Kidney capillary endothelial cell (primary cell): ENCODE measurements at regions not wholly inside any gene's neighbourhood (a gene's known extent, or its start where the extent isn't known, plus 50 kb on each side); places are given as distances from the start of the nearest gene placed in this dataset.
"Not testable (repeated sequence)": the region's sequence is repeated elsewhere in the genome, so short reads cannot be mapped to it uniquely, and the experiment has no call there.

Source experiments
- DNase-seq: peaks from one replicate; pipeline ENCODE4 v3.0.0-alpha.2; 2018; ENCODE audit warnings: low spot score

GRCh38 chr9:82052081-82052480, 63.5 kb downstream of the SPATA31D1 start:
- no peak for DNase-seq

- DNase-seq, result no peak
Measured at GRCh38 chr9:82054264-82055015, 65.9 kb downstream of the SPATA31D1 start.

GRCh38 chr9:82057805-82058204, 69.2 kb downstream of the SPATA31D1 start:
- DNase-seq, result no peak

DNA sequence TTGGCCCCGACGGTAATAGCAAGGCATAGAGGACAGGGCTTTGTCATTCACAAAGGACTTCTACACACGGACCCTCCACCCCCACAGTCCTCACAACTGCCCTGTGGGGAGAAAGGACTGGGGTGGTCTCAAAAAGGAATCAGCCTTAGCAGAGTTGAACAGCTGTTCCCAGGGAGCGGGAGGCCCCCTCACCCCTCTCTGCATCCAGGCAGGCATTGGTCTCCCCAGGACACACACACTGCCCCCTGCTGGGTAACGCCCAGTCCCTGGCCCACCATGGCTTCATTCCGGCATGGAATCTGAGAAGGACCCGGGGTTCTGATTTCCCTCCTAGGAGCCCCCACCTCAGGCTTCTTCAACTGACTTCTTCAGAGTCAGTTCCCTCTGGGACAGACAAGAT, 73.2 kb downstream of the SPATA31D1 start:
- DNase-seq, result not testable (repeated sequence)

GRCh38 chr9:82062245-82062644, 73.7 kb downstream of the SPATA31D1 start:
- DNase-seq, result no peak

DNA sequence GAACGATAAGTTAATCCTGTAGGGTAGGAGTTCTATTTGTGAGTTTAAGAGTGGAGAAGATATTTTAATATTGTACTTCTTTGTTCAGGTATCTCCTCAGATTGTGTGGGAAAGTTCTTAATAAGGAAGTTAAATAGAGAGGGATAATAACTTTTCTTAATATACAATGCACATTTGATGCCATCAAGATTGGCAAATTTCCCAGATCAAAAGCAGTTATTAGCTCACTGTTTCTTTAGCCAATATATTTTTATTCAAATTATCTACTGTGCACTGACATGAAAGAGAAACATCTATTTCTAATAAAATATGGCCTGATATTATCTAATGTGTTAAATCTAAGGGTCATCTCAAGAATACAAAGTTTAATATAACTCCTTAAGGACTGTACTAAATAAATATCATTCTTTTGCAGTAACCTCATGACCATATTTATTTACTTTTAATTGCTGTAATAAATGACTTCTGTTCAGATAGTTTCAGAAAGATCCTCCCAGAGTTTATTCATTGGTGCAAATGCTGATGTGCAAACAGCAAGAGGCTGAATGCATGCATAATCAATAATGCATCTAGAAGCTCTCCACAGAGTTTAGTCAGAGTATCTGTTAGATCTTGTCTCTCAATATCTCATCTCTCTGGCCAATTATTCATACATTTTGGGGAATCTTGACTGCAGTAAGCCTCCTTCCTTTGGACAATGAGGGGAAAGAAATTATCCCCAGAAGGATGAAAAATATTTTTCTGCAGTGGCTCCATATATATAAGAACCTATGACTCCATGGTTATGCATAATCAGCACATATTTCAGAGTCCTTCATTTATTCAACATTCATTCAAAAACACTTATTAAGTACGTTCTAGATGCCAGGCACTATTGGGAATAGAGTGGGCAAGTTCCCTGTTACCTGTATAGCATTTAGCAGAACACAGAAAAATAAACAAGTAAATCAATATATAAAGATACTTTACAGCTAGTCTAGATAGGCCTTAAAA, 85.3 kb downstream of the SPATA31D1 start:
- DNase-seq, result no peak

DNA sequence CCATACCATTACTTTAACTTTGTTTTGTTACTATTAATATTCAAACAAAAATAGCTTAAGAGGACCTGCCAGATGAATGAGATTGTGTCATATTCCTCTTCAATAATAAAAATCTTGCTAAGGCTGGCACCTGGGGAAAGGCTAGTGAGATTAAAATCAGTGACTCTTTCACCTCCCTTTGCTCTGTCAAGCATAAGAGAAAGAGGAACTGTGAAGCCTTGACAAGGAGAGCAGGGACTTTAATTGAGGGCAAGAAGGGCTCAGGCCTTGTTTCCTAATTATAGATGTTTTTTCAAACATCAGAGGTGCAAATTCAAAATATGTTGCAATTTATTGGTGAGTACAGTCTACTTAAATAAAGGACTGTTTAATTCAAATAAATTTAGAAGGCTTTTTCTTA, 91.7 kb downstream of the SPATA31D1 start:
- DNase-seq, result no peak

DNA sequence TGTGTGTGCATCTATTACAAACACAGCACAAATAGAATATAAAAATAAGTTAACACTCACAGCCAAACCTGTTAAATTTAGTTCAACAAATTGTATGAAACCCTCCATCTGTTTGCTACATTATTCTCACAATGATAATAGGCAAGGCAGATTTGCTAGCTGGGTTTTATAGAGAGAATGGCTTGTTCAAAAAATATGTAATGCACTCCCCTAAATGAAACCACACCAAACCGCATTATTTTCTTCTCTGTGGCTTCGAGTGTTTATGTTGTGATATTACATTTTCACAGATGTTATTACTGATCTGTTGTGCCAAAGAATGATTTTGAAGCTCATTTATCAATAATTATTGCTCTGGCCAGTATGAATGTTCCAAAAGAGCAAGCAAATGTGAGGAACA, 92.9 kb downstream of the SPATA31D1 start:
- no peak for DNase-seq

GRCh38 chr9:82082563-82082962, 94.0 kb downstream of the SPATA31D1 start:
- no peak for DNase-seq

DNA sequence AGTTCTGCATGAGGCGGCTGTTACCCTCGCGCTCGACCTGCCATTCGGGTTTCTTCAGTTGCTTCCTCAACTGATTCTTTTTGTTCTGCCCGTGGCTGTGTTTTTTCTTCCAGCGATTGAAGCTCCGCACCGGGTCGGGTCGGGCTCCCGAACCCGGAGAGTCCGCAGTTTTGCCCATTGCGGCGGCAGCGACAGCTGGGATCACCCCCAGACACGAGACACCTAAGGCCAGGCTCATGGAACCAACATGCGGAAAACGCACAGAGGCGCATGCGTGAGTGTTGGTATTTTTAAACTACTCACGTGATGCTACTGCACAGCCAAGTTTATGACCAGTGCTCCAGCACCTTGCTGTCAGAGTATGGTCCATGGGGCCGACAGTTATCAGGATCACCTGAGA, 100.0 kb downstream of the SPATA31D1 start:
- DNase-seq, result no peak

- no peak for DNase-seq
Measured at GRCh38 chr9:82090046-82090445, 101.5 kb downstream of the SPATA31D1 start.

DNA sequence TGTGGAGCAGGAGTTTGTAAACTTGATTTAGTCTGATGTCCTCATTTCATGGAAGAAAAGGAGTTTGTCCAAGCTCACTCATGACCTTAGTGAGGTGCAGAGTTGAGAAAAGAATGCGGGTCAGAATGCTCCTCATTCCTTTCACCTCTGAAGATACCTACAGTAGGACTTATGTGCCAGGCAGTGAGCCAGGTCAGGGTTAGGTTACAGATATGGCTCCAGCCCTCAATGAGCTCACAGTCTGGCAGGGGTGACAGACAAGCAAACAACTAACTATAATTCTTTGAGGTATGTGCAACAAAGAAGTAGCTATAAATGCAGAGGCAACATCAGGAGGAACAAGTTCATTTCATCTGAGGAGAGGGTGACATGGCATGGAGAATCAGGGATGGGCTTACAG, 102.5 kb downstream of the SPATA31D1 start:
- no peak for DNase-seq

DNA sequence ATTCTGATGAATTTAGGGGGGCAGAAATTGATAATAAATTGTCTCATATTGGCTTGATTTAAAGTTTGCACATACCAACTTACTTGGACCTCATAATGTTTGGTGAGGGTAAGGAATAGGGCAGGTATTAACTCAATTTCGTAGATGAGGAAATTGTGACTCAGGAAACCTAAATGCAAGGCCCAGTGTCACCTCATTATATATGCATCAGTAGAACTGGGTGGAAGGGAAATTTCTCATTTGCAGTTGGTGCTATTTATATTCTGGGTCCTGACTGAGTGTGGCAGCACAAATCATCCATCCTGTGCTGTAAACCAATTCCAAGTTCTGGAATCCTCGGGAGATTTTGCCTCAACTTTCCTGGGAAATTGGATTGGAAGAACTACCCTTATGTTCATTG, 103.0 kb downstream of the SPATA31D1 start:
- DNase-seq, result no peak

DNA sequence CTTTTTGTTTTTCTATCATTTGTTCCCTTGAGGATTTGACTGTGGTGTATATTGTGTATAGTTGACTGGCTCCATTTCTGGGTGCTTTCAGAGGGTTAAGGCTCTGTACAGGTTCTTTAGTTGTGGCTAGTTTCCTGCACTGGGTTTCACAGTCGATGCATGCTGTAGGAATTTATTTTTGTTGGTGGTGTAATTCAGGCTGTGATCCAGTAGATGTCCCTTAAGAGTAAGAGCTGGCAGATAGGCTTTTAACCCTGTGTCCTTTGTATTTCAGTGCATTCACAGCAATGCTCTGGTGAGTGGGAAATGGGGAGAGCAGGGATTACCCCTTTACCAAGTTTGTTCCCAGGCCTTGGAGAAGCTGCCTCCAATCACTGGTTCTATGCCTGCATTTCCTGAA, 112.9 kb downstream of the SPATA31D1 start:
- DNase-seq, result no peak

DNA sequence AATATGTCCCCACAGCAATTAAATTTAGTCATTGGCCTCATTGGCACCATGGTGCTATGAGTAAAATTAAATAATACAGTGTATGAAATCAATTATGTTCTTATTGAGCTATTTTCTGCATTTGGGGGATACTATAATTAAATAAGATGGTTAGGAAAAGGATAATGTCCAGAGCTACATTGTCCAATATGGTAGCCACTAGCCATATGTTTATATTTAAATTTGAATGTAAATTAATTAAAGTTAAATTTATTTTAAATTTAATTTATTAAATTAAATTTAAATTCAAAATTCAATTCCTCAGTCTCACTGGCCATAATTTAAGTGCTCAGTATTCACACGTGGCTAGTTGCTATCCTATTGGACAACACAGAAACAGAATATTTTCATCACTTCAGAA, 115.7 kb downstream of the SPATA31D1 start:
- DNase-seq, result no peak

DNA sequence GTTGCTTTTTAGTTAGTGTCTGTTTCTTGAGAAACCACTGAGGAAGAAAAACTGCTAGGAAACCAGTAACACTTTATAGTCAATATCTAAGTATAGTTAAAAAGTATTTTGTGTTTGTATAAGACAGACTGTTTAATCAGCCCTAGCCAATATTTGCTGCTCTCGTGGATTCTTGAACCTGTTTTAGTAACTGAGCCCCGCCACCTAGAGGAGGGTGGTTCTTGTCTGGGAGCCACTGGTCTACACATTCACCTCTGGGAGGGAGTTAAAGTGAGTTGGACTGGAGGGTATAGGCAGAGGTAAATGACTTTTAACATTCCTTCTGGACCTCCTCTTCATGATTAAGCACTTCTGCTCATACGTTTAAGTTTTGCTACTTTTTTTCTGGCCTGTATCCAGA, 117.2 kb downstream of the SPATA31D1 start:
- no peak for DNase-seq

DNA sequence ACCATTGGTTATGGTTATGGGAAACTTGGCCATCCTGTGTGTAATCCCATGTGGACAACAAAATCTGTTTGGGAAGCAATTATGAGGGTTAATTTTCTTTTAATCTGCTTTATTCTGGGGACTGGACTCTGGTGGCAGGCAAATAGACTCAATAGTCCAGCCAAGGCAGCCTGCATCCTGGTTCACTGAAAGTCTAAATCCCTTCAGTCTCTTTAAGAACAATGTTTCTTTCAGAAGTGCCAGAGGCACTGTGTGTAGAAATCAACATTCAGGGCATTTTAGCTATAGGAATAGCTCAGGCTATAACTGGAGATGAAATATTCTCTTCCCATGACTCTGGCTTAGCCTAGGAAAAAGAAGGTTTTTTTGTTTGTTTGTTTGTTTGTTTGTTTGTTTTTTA, 118.0 kb downstream of the SPATA31D1 start:
- no peak for DNase-seq

DNA sequence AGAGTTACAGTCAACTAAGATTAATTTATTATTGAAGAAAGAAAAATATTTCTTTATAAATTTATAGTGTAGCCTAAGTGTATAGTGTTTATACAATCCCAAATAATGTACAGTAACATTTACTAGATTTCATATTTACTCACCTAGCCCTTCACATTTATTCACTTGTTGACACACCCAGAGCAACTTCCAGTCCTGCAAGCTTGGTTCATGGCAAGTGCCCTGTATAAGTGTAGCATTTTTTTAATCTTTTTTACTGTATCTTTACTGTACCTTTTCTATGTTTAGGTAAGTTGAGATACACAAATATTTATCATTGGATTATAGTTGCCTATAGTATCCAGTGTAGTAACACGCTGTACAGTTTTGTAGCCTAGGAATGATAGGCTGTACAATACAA, 119.9 kb downstream of the SPATA31D1 start:
- no peak for DNase-seq

DNA sequence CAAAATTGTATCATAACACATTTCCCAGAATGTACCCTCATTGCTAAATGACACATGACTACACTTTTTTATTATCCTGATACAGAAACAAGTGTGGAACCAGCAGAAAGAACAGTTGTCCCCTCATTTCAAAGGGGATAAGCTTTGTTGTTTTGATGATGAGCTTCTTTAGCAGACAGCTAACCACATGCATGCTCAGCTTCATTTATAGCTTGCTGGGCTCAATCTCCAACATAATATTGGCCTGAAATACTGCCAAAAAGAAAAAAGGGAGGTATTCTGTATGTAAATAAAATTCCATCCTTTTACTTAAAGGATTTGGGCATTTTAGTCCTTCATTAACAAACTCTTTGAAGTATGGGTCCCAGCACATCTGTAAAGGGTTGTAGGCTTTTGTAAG, 120.4 kb downstream of the SPATA31D1 start:
- DNase-seq, result no peak

DNA sequence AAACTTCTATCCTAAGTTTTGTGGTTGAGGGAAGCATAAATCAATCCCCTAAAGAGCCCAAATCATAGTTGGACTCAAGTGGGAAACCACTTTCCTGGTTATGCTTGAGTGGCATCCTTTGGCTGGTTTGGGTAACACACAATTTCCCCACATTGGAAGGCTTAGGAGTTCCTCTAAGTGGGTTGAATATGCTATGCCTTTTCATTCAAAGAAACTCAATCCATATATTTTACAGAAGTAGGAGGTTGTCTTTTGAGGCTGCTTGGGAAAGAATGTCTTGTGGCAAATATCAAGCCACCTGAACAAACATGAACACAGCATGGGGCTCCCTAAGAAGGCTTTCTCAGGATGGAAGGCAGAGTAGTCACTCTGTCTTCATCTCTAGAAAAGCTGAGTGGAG, 121.1 kb downstream of the SPATA31D1 start:
- DNase-seq, result no peak

GRCh38 chr9:82110881-82111280, 122.3 kb downstream of the SPATA31D1 start:
- no peak for DNase-seq

GRCh38 chr9:82115331-82115730, 126.8 kb downstream of the SPATA31D1 start:
- no peak for DNase-seq

DNA sequence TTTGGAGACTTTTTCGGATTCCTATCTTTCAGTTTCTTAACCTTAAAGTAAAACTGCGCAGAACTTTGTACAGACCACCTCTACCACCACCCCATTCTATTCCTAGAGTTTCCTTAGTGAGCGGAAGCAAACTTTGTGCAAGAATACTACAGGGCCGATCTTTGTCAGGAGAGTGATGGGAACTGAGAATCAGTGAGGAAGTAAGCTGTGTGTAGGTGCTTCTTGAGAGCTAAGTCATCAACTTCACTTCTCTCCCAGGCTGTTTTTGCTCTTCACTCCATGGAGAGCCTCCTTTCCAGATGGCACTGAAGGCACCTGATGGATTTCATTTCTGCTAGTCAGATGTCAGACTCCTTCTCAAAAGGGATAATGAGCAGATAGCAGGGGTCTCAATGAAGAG, 127.3 kb downstream of the SPATA31D1 start:
- no peak for DNase-seq
